HG03442 (cell line): ENCODE measurements at regions not wholly inside any gene's neighbourhood (a gene's known extent, or its start where the extent isn't known, plus 50 kb on each side); places are given as distances from the start of the nearest gene placed in this dataset.

ENCODE experiments used
- ATAC-seq: cut with Tn5 transposase; IDR thresholded peaks from one replicate; pipeline ENCODE4 v1.9.1; 2021; ENCODE audit warnings: mild to moderate bottlenecking, moderate library complexity; ENCODE audit not compliant: unreplicated experiment

GRCh38 chr16:79750311-79750710, 149.8 kb upstream of the MAF start:
- ATAC-seq = no peak

- no peak for ATAC-seq
These were observed 148.1 kb upstream of the MAF start for GRCh38 chr16:79748629-79749028.

GRCh38 chr16:79747688-79748087, 147.2 kb upstream of the MAF start:
- no peak for ATAC-seq

- no peak for ATAC-seq
These were observed 139.7 kb upstream of the MAF start for GRCh38 chr16:79740252-79740651.

GRCh38 chr16:79735271-79735670, 134.7 kb upstream of the MAF start:
- ATAC-seq = no peak

- no peak for ATAC-seq
These were observed 134.2 kb upstream of the MAF start for GRCh38 chr16:79734721-79735120.

GRCh38 chr16:79728923-79729240, 128.3 kb upstream of the MAF start:
- no peak for ATAC-seq

GRCh38 chr16:79728048-79728922, 127.7 kb upstream of the MAF start:
- ATAC-seq = no peak

- no peak for ATAC-seq
These were observed 126.4 kb upstream of the MAF start for GRCh38 chr16:79726902-79727301.

GRCh38 chr16:79725051-79725450, 124.5 kb upstream of the MAF start:
- ATAC-seq = no peak

- ATAC-seq = no peak
These were observed 123.1 kb upstream of the MAF start for GRCh38 chr16:79723583-79724168.

- ATAC-seq = no peak
These were observed 120.7 kb upstream of the MAF start for GRCh38 chr16:79721270-79721669.

GRCh38 chr16:79717333-79718137, 117.0 kb upstream of the MAF start:
- ATAC-seq = no peak

- no peak for ATAC-seq
These were observed 116.3 kb upstream of the MAF start for GRCh38 chr16:79716645-79717332.

GRCh38 chr16:79715061-79715460, 114.5 kb upstream of the MAF start:
- ATAC-seq = no peak

- ATAC-seq = no peak
These were observed 113.9 kb upstream of the MAF start for GRCh38 chr16:79714440-79714839.

- ATAC-seq = no peak
These were observed 113.2 kb upstream of the MAF start for GRCh38 chr16:79713609-79714309.

GRCh38 chr16:79712276-79712675, 111.7 kb upstream of the MAF start:
- ATAC-seq = no peak

- no peak for ATAC-seq
These were observed 107.3 kb upstream of the MAF start for GRCh38 chr16:79707876-79708275.

GRCh38 chr16:79703066-79703465, 102.5 kb upstream of the MAF start:
- ATAC-seq = no peak

GRCh38 chr16:79698341-79698753, 97.8 kb upstream of the MAF start:
- ATAC-seq = no peak
